WI38 (cell line): ENCODE measurements at regions not wholly inside any gene's neighbourhood (a gene's known extent, or its start where the extent isn't known, plus 50 kb on each side); places are given as distances from the start of the nearest gene placed in this dataset.

ENCODE experiments used
- H3K4me3 ChIP-seq: 2 replicates; pipeline ENCODE4 v1.5.1; 2011; ENCODE audit warnings: low read depth, mild to moderate bottlenecking, control low read depth, low read length
- TF ChIP-seq, protein P1 (sequence below): IDR thresholded peaks from 2 replicates; pipeline ENCODE4 v1.5.1; 2012; ENCODE audit warnings: low read depth, mild to moderate bottlenecking, control low read depth, low read length

DNA sequence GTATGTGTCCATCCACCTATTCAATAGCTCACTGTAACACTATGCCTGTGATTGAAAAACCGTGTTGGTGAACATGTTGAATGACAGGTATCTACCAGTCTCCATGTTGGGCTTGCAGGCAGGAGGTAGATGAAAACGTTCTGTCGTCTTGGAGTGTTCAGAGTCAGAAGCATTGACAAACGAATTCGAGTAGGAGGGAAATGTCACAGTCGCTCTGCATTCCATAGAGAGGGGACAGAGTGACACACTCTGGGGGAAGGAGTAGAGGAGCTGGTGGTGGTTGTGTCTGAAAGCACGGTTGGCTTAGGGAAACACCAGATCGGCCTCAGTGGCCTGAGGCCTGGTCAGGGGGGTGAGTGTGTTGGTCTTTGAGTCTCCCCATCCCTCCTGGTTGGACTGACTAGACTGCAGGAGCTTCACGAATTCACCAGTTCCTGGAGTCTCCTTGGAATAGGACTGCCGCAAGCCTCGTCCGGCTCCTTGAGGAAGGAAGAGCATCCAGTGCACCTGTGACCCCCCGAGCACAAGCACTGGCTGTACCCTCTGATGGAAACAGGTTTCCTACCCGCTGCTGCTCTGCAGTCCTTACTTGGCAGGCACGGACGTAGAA lies 105.0 kb upstream of the C1QTNF9B start:
- TF ChIP-seq, protein P1, sequence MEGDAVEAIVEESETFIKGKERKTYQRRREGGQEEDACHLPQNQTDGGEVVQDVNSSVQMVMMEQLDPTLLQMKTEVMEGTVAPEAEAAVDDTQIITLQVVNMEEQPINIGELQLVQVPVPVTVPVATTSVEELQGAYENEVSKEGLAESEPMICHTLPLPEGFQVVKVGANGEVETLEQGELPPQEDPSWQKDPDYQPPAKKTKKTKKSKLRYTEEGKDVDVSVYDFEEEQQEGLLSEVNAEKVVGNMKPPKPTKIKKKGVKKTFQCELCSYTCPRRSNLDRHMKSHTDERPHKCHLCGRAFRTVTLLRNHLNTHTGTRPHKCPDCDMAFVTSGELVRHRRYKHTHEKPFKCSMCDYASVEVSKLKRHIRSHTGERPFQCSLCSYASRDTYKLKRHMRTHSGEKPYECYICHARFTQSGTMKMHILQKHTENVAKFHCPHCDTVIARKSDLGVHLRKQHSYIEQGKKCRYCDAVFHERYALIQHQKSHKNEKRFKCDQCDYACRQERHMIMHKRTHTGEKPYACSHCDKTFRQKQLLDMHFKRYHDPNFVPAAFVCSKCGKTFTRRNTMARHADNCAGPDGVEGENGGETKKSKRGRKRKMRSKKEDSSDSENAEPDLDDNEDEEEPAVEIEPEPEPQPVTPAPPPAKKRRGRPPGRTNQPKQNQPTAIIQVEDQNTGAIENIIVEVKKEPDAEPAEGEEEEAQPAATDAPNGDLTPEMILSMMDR = no peak
- no peak overlapping the region for H3K4me3 ChIP-seq

DNA sequence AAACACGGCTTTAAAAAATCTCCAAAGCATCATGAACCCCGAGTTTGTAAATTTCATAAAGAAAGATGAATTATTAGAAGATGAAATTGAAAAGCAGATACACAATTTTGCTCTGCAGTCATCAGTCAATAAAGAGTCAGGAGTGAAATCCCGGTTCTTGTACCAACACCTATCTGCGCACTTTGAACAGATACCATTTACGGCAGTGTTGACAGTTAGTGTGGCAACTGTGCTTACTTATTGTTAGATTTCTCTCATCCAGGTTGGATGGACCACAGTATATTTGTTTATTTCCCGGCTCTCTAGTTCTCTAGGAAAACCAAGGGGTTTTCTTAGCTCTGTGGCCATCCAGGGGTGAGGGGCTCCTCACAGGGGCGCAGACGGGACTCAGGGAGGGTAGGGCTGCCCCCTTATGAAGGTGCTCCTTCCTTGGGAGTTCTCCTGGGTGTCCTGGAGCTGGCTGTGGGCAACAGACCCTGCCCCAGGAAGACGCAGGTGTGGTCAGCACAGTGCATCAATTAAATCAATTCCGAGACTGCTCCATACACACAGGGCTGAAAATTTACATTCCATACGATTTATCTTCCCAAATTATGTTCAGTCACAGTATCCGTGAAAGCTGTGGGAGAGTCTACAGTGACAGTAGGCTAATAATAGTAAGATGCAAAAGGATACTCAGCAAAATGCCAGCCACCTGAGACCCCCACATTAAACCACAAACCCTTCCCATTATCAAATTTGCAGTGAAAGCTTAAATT lies 107.0 kb upstream of the C1QTNF9B start:
- TF ChIP-seq, protein P1 = no peak

DNA sequence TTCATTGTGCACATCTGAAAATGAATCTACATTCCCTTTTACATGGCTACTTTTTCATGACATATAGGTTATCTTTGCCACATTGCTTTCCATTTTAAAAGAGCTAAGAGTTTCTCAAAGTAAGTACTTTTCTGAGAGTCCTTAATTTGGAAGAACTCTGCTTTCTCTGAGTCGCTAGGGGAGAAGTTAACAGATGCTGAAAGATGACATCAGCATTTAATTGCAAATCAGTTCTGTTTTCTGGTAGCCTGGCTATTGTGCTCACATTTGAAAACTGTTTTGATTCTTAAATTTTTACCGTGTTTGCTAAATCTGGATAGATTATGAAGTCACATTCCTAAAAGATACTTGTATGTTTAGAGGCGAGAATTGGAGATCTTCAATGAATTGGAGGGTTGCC lies 107.7 kb upstream of the C1QTNF9B start:
- TF ChIP-seq, protein P1 = no peak
- no peak overlapping the region for H3K4me3 ChIP-seq

More for the DNA sequence above, 107.0 kb upstream of the C1QTNF9B start:
- H3K4me3 ChIP-seq = no peak overlapping the region

DNA sequence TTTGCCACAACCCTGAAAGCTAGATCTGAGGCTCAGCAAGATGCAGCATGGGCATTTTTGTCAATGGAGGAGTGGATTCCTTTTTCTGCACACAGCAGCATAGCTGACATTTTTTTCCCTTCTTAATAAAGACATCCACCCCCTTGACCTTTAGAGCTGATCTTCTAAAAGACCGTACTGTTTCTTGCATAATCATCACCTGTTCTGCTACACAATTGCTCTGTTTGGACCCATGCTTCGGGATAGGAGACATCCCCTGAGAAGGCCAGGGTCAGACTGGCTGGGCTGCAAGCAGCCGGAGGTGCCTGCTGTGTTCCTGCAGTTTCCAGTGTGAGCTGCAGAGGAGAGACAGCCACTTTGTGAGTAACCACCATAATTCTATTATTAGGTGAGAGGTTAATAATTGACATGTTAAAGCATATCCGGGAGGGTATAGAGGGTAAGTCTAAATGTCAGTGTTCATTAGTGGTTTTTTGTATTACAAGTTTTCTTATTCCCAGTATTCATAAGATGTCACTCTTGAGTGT lies 108.5 kb upstream of the C1QTNF9B start:
- no peak overlapping the region for H3K4me3 ChIP-seq
- TF ChIP-seq, protein P1 = no peak

DNA sequence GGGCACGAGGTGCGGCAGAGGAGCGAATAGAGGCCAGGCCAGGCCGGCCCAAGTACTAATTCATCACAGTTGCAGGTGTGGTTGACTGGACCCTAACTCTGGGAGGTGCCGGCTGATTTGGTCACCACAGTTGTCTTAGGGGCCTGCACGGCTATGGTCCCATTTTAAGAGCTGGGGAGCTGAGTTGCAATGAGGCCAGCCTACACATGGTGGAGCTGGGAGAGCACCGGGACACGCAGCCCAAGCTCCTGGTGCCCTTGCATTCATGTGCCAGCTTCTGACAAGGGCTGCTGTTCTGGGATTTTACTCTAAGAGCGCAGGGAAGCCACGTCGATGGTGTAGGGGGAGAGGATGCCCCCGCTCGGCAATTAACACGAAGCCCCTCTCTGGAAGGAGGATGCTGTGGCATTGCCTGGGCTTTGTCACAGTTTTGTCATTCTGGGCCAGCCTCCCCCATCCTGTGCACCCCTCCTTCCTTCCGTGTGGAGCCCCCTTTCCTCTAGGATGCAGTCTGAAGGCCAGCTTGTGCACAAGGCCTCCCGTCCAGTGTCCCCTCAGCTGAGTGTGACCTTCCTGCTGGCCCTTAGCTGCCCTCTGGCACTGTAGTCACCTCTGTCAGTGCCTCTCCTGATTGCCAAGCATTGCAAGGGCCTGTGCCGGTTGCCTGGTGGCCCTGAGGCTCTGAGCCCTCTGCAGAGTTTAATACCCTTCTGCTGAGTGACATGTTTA lies 109.4 kb upstream of the C1QTNF9B start:
- H3K4me3 ChIP-seq = no peak overlapping the region
- TF ChIP-seq, protein P1 = no peak

DNA sequence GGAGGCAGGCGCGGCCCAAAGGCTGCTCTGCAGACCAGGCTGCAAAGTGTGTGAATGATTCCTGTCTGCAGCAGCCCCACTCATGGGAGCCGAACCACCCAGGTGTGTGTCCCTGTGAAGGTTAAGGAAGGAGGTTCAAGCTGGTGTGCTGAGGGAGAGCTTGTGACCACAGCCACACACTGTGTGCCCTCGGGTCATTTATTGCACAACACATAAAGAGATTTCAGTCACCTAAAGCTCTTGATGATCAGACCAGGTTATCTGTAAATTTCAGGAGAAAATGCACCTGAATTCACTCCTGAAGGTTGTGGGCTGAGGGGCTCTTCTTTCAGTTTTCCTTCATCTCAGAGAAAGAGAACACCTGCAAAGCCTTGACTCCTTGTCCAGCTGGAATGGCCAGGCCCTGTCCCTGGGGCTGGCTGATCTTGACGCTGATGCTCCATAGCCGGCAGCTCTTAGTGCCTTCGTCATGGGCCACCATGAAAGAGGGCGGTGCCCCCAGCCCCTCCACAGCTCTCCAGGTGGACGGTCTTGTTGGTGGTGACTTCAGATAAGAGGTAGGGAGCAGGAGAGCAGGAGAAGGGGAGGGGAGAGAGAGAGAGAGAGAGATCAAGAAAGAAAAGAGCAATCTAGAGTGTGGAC lies 110.8 kb upstream of the C1QTNF9B start:
- no peak overlapping the region for H3K4me3 ChIP-seq
- TF ChIP-seq, protein P1 = no peak
